ENCODE measurements at regions not wholly inside any gene's neighbourhood (a gene's known extent, or its start where the extent isn't known, plus 50 kb on each side); places are given as distances from the start of the nearest gene placed in this dataset.

DNA sequence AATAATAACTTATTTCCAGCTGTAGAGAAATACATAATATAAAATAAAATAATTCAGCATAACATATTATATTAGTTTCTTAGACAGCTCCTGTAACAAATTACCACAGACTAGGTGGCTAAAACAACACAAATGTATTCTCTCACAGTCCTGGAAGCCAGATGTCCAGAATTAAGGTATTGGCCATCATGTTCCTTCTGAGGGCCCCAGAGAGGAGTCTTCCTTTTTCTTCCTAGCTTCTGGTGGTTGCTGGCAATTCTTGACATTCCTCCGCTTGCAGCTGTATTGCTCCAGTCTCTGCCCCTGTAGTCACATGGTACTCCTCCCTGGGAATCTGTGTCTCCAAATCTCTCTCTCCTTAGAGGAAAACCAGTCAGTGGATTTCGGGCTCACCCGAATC, 146.8 kb downstream of the RBM43 start:
- ChIA-PET POLR2A (no interaction called here), CTCF (no interaction called here)
- no peak for DNase-seq (ENCODE audit: low read depth, low spot score)
- in situ Hi-C loops (cut with HindIII; ENCODE audit: low pct_unique_long_range_greater_than_20kb, low sequenced_read_pairs), result no loop called here
- Histone ChIP-seq H3K9me3 (ENCODE audit: control insufficient read depth, insufficient read depth, low read depth, low read length) (no peaks in the 10 kb centered on the region), H3K36me3 (ENCODE audit: control insufficient read depth, insufficient read depth, low read length) (no peaks in the 10 kb centered on the region), H3K27ac (ENCODE audit: low read length) (no peak overlapping the region), H3K27me3 (ENCODE audit: control insufficient read depth, insufficient read depth, low read length) (no peaks in the 10 kb centered on the region), H3K4me1 (ENCODE audit: control insufficient read depth, insufficient read depth, low read length) (no peaks in the 10 kb centered on the region), H3K4me3 (ENCODE audit: low read depth in 2 of 2, low read length in 2 of 2) (no peak overlapping the region)
- intact Hi-C loops (cut with micrococcal nuclease; ENCODE audit: unreplicated experiment), result no loop called here
- ATAC-seq, result no peak
- TF ChIP-seq, protein P1, sequence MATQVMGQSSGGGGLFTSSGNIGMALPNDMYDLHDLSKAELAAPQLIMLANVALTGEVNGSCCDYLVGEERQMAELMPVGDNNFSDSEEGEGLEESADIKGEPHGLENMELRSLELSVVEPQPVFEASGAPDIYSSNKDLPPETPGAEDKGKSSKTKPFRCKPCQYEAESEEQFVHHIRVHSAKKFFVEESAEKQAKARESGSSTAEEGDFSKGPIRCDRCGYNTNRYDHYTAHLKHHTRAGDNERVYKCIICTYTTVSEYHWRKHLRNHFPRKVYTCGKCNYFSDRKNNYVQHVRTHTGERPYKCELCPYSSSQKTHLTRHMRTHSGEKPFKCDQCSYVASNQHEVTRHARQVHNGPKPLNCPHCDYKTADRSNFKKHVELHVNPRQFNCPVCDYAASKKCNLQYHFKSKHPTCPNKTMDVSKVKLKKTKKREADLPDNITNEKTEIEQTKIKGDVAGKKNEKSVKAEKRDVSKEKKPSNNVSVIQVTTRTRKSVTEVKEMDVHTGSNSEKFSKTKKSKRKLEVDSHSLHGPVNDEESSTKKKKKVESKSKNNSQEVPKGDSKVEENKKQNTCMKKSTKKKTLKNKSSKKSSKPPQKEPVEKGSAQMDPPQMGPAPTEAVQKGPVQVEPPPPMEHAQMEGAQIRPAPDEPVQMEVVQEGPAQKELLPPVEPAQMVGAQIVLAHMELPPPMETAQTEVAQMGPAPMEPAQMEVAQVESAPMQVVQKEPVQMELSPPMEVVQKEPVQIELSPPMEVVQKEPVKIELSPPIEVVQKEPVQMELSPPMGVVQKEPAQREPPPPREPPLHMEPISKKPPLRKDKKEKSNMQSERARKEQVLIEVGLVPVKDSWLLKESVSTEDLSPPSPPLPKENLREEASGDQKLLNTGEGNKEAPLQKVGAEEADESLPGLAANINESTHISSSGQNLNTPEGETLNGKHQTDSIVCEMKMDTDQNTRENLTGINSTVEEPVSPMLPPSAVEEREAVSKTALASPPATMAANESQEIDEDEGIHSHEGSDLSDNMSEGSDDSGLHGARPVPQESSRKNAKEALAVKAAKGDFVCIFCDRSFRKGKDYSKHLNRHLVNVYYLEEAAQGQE (IDR thresholded peaks at IDR 0.05; ENCODE audit: insufficient read depth in 1 of 2, low read depth in 2 of 2, low read length in 1 of 2), result no peak
- TF ChIP-seq POLR2AphosphoS5 (IDR thresholded peaks at IDR 0.05; ENCODE audit: low read depth, low read length) (no peak), TCF7L2 (IDR thresholded peaks at IDR 0.05; ENCODE audit: low read depth, low read length) (no peak), SIN3A (IDR thresholded peaks at IDR 0.05; ENCODE audit: borderline replicate concordance, insufficient read depth, low read depth, low read length) (no peak)
- TF ChIP-seq, protein P2, sequence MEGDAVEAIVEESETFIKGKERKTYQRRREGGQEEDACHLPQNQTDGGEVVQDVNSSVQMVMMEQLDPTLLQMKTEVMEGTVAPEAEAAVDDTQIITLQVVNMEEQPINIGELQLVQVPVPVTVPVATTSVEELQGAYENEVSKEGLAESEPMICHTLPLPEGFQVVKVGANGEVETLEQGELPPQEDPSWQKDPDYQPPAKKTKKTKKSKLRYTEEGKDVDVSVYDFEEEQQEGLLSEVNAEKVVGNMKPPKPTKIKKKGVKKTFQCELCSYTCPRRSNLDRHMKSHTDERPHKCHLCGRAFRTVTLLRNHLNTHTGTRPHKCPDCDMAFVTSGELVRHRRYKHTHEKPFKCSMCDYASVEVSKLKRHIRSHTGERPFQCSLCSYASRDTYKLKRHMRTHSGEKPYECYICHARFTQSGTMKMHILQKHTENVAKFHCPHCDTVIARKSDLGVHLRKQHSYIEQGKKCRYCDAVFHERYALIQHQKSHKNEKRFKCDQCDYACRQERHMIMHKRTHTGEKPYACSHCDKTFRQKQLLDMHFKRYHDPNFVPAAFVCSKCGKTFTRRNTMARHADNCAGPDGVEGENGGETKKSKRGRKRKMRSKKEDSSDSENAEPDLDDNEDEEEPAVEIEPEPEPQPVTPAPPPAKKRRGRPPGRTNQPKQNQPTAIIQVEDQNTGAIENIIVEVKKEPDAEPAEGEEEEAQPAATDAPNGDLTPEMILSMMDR (IDR thresholded peaks at IDR 0.05), result no peak
- no TSS peak for BruUV-seq (replicated peaks)

DNA sequence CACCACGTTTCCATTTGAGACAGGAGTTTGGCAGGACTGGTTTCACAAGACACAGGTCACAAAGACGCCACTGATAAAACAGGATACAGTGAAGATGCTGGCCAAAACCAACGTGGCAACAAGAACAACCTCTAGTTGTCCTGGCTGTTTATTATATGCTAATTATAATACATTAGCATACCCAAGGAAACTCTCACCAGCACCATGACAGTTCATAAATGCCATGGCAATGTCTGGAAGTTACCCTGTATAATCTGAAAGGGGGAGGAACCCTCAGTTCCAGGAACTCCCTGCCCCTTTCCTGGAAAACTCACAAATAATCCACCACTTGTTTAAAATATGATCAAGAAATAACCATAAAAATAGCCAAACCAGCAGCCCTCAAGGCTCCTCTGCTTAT, 148.3 kb downstream of the RBM43 start:
- Histone ChIP-seq H3K9me3 (ENCODE audit: control insufficient read depth, insufficient read depth, low read depth, low read length) (no peaks in the 10 kb centered on the region), H3K4me1 (ENCODE audit: control insufficient read depth, insufficient read depth, low read length) (no peaks in the 10 kb centered on the region), H3K4me3 (ENCODE audit: low read depth in 2 of 2, low read length in 2 of 2) (no peak overlapping the region), H3K27me3 (ENCODE audit: control insufficient read depth, insufficient read depth, low read length) (no peaks in the 10 kb centered on the region), H3K36me3 (ENCODE audit: control insufficient read depth, insufficient read depth, low read length) (no peaks in the 10 kb centered on the region), H3K27ac (ENCODE audit: low read length) (no peak overlapping the region)
- in situ Hi-C loops (cut with HindIII; ENCODE audit: low pct_unique_long_range_greater_than_20kb, low sequenced_read_pairs), result no loop called here
- TF ChIP-seq TCF7L2 (IDR thresholded peaks at IDR 0.05; ENCODE audit: low read depth, low read length) (no peak), SIN3A (IDR thresholded peaks at IDR 0.05; ENCODE audit: borderline replicate concordance, insufficient read depth, low read depth, low read length) (no peak), POLR2AphosphoS5 (IDR thresholded peaks at IDR 0.05; ENCODE audit: low read depth, low read length) (no peak)
- TF ChIP-seq, protein P1 (IDR thresholded peaks at IDR 0.05; ENCODE audit: insufficient read depth in 1 of 2, low read depth in 2 of 2, low read length in 1 of 2), result no peak
- TF ChIP-seq, protein P2 (IDR thresholded peaks at IDR 0.05), result no peak
- ATAC-seq (no peak), DNase-seq (ENCODE audit: low read depth, low spot score) (no peak)
- intact Hi-C loops (cut with micrococcal nuclease; ENCODE audit: unreplicated experiment), result no loop called here
- BruUV-seq (replicated peaks), result no TSS peak
- POLR2A ChIA-PET, result no interaction called here
- CTCF ChIA-PET, result no interaction called here
